IMR-90 (cell line): ENCODE measurements at regions not wholly inside any gene's neighbourhood (a gene's known extent, or its start where the extent isn't known, plus 50 kb on each side); places are given as distances from the start of the nearest gene placed in this dataset.

Source experiments
- ATAC-seq: fragments of 200-7000 bp; cut with Tn5 transposase; 2 replicates; pipeline ENCODE4 v1.9.1; 2020; ENCODE audit warnings: low read depth, mild to moderate bottlenecking, moderate library complexity
- BruUV-seq: library from RNA; stranded (reverse); fragments of 400-500 nt; replicated peaks from 2 replicates; lab custom pipeline; 2021; lab: Mats Ljungman, UMichigan
- CTCF ChIA-PET: fragments of 300-600 bp; formaldehyde crosslinking; extraction: SDS; loops from one replicate; lab custom pipeline; 2021; ENCODE audit warnings: antibody characterized with exemption; lab: Yijun Ruan, JAX
- POLR2A ChIA-PET: fragments of 300-600 bp; sonication (Branson Sonifier 250); formaldehyde crosslinking; loops from one replicate; lab custom pipeline; 2022; ENCODE audit warnings: antibody characterized with exemption; ENCODE audit not compliant: unreplicated experiment; lab: Charles Lee
- DNase-seq: peaks from one replicate; pipeline ENCODE4 v3.0.0; 2013
- H2AFZ ChIP-seq: replicated peaks from 2 replicates; pipeline ENCODE3; 2013; ENCODE audit warnings: low read length, mild to moderate bottlenecking; ENCODE audit not compliant: poor library complexity
- H2AK5ac ChIP-seq: 2 replicates; pipeline ENCODE4 v1.6.1; 2013; ENCODE audit warnings: low read depth, low read length, inconsistent platforms
- H2AK9ac ChIP-seq: replicated peaks from 2 replicates; pipeline ENCODE3; 2013; ENCODE audit warnings: mild to moderate bottlenecking, low read depth, low read length, moderate library complexity; ENCODE audit not compliant: poor library complexity
- H2BK120ac ChIP-seq: 2 replicates; pipeline ENCODE4 v1.6.1; 2013; ENCODE audit warnings: low read depth, low read length, inconsistent platforms
- H2BK15ac ChIP-seq: 3 replicates; pipeline ENCODE4 v1.6.1; 2013; ENCODE audit warnings: low read depth, low read length, inconsistent platforms
- H2BK20ac ChIP-seq: 2 replicates; pipeline ENCODE4 v1.6.1; 2013; ENCODE audit warnings: low read depth, mild to moderate bottlenecking, inconsistent platforms, low read length, moderate library complexity
- H2BK5ac ChIP-seq: 2 replicates; pipeline ENCODE4 v1.6.1; 2013; ENCODE audit warnings: mild to moderate bottlenecking, low read depth, low read length, inconsistent platforms; ENCODE audit not compliant: poor library complexity, severe bottlenecking
- H3K14ac ChIP-seq: replicated peaks from 2 replicates; pipeline ENCODE4 v1.6.1; 2013; ENCODE audit warnings: low read depth, low read length, inconsistent platforms
- H3K18ac ChIP-seq: 2 replicates; pipeline ENCODE4 v1.6.1; 2013; ENCODE audit warnings: low read depth, low read length, control low read depth
- H3K23ac ChIP-seq: 2 replicates; pipeline ENCODE4 v1.6.1; 2013; ENCODE audit warnings: low read depth, low read length, inconsistent platforms
- H3K27ac ChIP-seq: 2 replicates; pipeline ENCODE4 v1.5.1; 2013; ENCODE audit warnings: mild to moderate bottlenecking, control low read depth, low read length; ENCODE audit not compliant: insufficient read depth
- H3K27me3 ChIP-seq: 2 replicates; pipeline ENCODE4 v1.6.1; 2013; ENCODE audit warnings: low read length; ENCODE audit not compliant: control insufficient read depth, insufficient read depth
- H3K36me3 ChIP-seq: 2 replicates; pipeline ENCODE4 v1.6.1; 2013; ENCODE audit warnings: low read length, mixed read lengths; ENCODE audit not compliant: control insufficient read depth, insufficient read depth
- H3K4ac ChIP-seq: 2 replicates; pipeline ENCODE4 v1.6.1; 2013; ENCODE audit warnings: low read depth, low read length, inconsistent platforms
- H3K4me1 ChIP-seq: 2 replicates; pipeline ENCODE4 v1.6.1; 2013; ENCODE audit warnings: low read length, mixed read lengths; ENCODE audit not compliant: control insufficient read depth, insufficient read depth
- H3K4me2 ChIP-seq: 2 replicates; pipeline ENCODE4 v1.6.1; 2013; ENCODE audit warnings: low read depth, mild to moderate bottlenecking, control low read depth, low read length, moderate library complexity
- H3K4me3 ChIP-seq: 2 replicates; pipeline ENCODE4 v1.5.1; 2013; ENCODE audit warnings: low read depth, mild to moderate bottlenecking, control low read depth, low read length, moderate library complexity; ENCODE audit not compliant: insufficient read depth
- H3K56ac ChIP-seq: 2 replicates; pipeline ENCODE4 v1.6.1; 2013; ENCODE audit warnings: low read length, inconsistent platforms; ENCODE audit not compliant: insufficient read depth; ENCODE audit errors: extremely low read depth
- H3K79me1 ChIP-seq, 2 experiments: 2 replicates each; pipeline ENCODE4 v1.6.1; 2013; ENCODE audit warnings: low read length in 2 of 2, inconsistent platforms in 1 of 2, low read depth in 1 of 2
- H3K9ac ChIP-seq: 2 replicates; pipeline ENCODE4 v1.6.1; 2013; ENCODE audit warnings: low read depth, low read length, control low read depth
- H3K9me1 ChIP-seq: 2 replicates; pipeline ENCODE4 v1.6.1; 2013; ENCODE audit warnings: low read length, inconsistent platforms; ENCODE audit not compliant: insufficient read depth
- H3K9me3 ChIP-seq: 2 replicates; pipeline ENCODE4 v1.6.1; 2013; ENCODE audit warnings: low read length; ENCODE audit not compliant: control insufficient read depth, insufficient read depth
- H4K20me1 ChIP-seq: 2 replicates; pipeline ENCODE4 v1.6.1; 2013; ENCODE audit warnings: low read length, inconsistent platforms; ENCODE audit not compliant: insufficient read depth
- H4K5ac ChIP-seq: 2 replicates; pipeline ENCODE4 v1.6.1; 2013; ENCODE audit warnings: mild to moderate bottlenecking, low read depth, low read length, control low read depth
- H4K8ac ChIP-seq, 2 experiments: 2 replicates each; pipeline ENCODE4 v1.6.1; 2013; ENCODE audit warnings: low read depth in 2 of 2, low read length in 2 of 2, control low read depth in 1 of 2, inconsistent platforms in 1 of 2
- H4K91ac ChIP-seq: 2 replicates; pipeline ENCODE4 v1.6.1; 2013; ENCODE audit warnings: low read depth, low read length, inconsistent platforms; ENCODE audit not compliant: insufficient read depth
- BHLHE40 ChIP-seq: fragments of 150-350 bp; IDR thresholded peaks from 2 replicates; pipeline ENCODE4 v1.6.1; 2016; ENCODE audit warnings: mild to moderate bottlenecking, low read depth, low read length
- CEBPB ChIP-seq: IDR thresholded peaks from 2 replicates; pipeline ENCODE4 v1.6.1; 2012; ENCODE audit warnings: low read depth, low read length, improper control_type of control experiment
- CHD1 ChIP-seq: IDR thresholded peaks from 2 replicates; pipeline ENCODE4 v1.6.1; 2012; ENCODE audit warnings: low read depth, low read length, improper control_type of control experiment
- ELK1 ChIP-seq: fragments of 150-350 bp; IDR thresholded peaks from 2 replicates; pipeline ENCODE4 v1.6.1; 2016; ENCODE audit warnings: low read depth, mild to moderate bottlenecking, low read length, moderate library complexity, borderline replicate concordance
- FOS ChIP-seq: fragments of 150-350 bp; IDR thresholded peaks from 2 replicates; pipeline ENCODE4 v1.6.1; 2016; ENCODE audit warnings: low read depth, low read length
- MAFK ChIP-seq: IDR thresholded peaks from 2 replicates; pipeline ENCODE4 v1.6.1; 2012; ENCODE audit warnings: low read depth, low read length, improper control_type of control experiment
- MAZ ChIP-seq: IDR thresholded peaks from 2 replicates; pipeline ENCODE4 v1.6.1; 2012; ENCODE audit warnings: low read depth, mild to moderate bottlenecking, low read length, improper control_type of control experiment, moderate library complexity, borderline replicate concordance
- MXI1 ChIP-seq: IDR thresholded peaks from 2 replicates; pipeline ENCODE4 v1.6.1; 2012; ENCODE audit warnings: low read depth, mild to moderate bottlenecking, low read length, moderate library complexity, borderline replicate concordance
- NFE2L2 ChIP-seq: fragments of 150-350 bp; IDR thresholded peaks from 2 replicates; pipeline ENCODE4 v1.6.1; 2016; ENCODE audit warnings: low read depth, mild to moderate bottlenecking, low read length
- POLR2A ChIP-seq: IDR thresholded peaks from 2 replicates; pipeline ENCODE4 v1.6.1; 2012; ENCODE audit warnings: mild to moderate bottlenecking, low read depth, low read length
- RAD21 ChIP-seq: IDR thresholded peaks from 2 replicates; pipeline ENCODE4 v1.6.1; 2012; ENCODE audit warnings: low read length, improper control_type of control experiment
- RCOR1 ChIP-seq: IDR thresholded peaks from 2 replicates; pipeline ENCODE4 v1.6.1; 2012; ENCODE audit warnings: mild to moderate bottlenecking, low read length, improper control_type of control experiment; ENCODE audit not compliant: insufficient replicate concordance
- RFX5 ChIP-seq: IDR thresholded peaks from 2 replicates; pipeline ENCODE4 v1.8.0; 2012; ENCODE audit warnings: low read depth, mild to moderate bottlenecking, low read length, moderate library complexity
- SMC3 ChIP-seq: fragments of 150-350 bp; IDR thresholded peaks from 2 replicates; pipeline ENCODE4 v1.6.1; 2016; ENCODE audit warnings: low read depth, mild to moderate bottlenecking, antibody characterized with exemption, low read length, moderate library complexity
- WGBS, 2 experiments: methylation state at CpG; one replicate each; pipeline versions ENCODE4 v1.1.5 to v1.1.7; 2013; ENCODE audit warnings: missing lambda C conversion rate in 2 of 2; ENCODE audit not compliant: insufficient read length in 1 of 2; ENCODE audit errors: extremely low coverage in 2 of 2; 5-methylcytosine and 5-hydroxymethylcytosine counted together
- dilution Hi-C: fragments of 300-500 bp; cut with HindIII; formaldehyde crosslinking; loops from one replicate; pipeline ENCODE4 v1.14.3; 2018; ENCODE audit warnings: low sequenced_read_pairs; ENCODE audit not compliant: unreplicated experiment
- in situ Hi-C: fragments of 300-500 bp; cut with MboI; formaldehyde crosslinking; loops from 3 replicates; pipeline ENCODE4 v1.14.3; 2019; ENCODE audit warnings: low sequenced_read_pairs, inconsistent platforms, mixed read lengths
- intact Hi-C: fragments of 100-400 bp; cut with micrococcal nuclease; formaldehyde crosslinking; loops from 2 replicates; pipeline ENCODE4 v1.10.0; 2022
- TF ChIP-seq, protein P1 (sequence below): fragments of 150-350 bp; IDR thresholded peaks from 2 replicates; pipeline ENCODE4 v1.6.1; 2017; ENCODE audit warnings: mild to moderate bottlenecking, antibody characterized with exemption, low read length, low read depth
- TF ChIP-seq, protein P2 (sequence below): conservative IDR thresholded peaks from 2 replicates; pipeline ENCODE4 v1.5.1; 2012; ENCODE audit warnings: mild to moderate bottlenecking, low read depth, low read length, improper control_type of control experiment

DNA sequence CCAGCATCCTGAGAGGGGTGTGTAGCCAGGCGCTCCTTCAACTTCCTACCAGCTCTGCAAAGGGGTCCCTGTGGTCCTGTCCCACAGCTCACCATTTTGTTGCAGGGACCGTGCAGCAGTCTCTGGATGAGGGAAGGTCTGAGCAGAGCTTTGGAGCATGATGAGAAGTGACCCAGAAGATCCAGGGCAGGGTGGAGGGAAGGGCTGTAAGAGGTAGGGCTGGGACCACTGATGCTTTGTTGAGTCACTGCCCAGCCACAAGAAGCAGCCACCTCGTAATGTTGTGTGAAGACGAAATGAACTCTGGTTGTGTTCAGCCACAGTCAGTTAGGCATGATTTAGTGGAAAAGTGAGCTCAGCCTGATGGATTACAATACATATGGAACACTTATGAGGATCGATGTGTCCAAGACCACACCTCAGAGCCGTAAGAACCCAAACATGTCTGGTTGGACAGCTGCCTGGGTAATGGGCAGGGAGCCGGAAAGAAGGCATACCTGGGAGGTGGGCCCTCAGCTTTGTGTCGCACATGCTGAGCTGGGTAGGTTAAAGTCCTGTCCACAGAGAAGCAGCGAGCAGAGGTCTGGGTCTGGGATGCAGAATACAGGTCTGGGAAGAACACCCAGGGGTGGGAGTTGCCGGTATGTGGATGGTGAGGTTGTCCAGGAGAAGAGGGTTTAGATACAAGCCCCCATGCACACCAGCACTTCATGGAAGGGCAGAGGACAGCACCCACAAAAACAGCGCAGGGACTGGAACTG lies 250.1 kb downstream of the GADD45G start:
- no peak for TF ChIP-seq ELK1
- no peak for TF ChIP-seq NFE2L2
- TF ChIP-seq, protein P1, sequence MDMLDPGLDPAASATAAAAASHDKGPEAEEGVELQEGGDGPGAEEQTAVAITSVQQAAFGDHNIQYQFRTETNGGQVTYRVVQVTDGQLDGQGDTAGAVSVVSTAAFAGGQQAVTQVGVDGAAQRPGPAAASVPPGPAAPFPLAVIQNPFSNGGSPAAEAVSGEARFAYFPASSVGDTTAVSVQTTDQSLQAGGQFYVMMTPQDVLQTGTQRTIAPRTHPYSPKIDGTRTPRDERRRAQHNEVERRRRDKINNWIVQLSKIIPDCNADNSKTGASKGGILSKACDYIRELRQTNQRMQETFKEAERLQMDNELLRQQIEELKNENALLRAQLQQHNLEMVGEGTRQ, result no peak
- TF ChIP-seq RFX5, result no peak
- no peak for TF ChIP-seq FOS
- no peak for TF ChIP-seq CHD1
- no peak for TF ChIP-seq MAZ
- TF ChIP-seq MXI1, result no peak
- no peak for TF ChIP-seq RCOR1
- TF ChIP-seq MAFK, result no peak
- TF ChIP-seq BHLHE40, result no peak
- TF ChIP-seq POLR2A, result no peak
- no peak for TF ChIP-seq RAD21
- no peak for TF ChIP-seq SMC3
- TF ChIP-seq, protein P2, sequence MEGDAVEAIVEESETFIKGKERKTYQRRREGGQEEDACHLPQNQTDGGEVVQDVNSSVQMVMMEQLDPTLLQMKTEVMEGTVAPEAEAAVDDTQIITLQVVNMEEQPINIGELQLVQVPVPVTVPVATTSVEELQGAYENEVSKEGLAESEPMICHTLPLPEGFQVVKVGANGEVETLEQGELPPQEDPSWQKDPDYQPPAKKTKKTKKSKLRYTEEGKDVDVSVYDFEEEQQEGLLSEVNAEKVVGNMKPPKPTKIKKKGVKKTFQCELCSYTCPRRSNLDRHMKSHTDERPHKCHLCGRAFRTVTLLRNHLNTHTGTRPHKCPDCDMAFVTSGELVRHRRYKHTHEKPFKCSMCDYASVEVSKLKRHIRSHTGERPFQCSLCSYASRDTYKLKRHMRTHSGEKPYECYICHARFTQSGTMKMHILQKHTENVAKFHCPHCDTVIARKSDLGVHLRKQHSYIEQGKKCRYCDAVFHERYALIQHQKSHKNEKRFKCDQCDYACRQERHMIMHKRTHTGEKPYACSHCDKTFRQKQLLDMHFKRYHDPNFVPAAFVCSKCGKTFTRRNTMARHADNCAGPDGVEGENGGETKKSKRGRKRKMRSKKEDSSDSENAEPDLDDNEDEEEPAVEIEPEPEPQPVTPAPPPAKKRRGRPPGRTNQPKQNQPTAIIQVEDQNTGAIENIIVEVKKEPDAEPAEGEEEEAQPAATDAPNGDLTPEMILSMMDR, result no peak
- no peak for TF ChIP-seq CEBPB
- 29% methylated on average over 3 of the region's 11 CpGs; no CpG with 5 or more reads in 1 of the 2 experiments for WGBS, 2 experiments
- H2AK5ac ChIP-seq, result no peak overlapping the region
- DNase-seq (no peak), ATAC-seq (no peak)
- no peak overlapping the region for H3K14ac ChIP-seq
- H4K20me1 ChIP-seq, result no peaks in the 10 kb centered on the region
- H2AK9ac ChIP-seq, result no peak overlapping the region
- no peak overlapping the region for H2BK15ac ChIP-seq
- no peak overlapping the region for H3K4me2 ChIP-seq
- H3K27me3 ChIP-seq, result no peaks in the 10 kb centered on the region
- no peak overlapping the region for H3K9ac ChIP-seq
- no peak overlapping the region for H3K4ac ChIP-seq
- no peak overlapping the region for H4K8ac ChIP-seq
- in situ Hi-C loops (no loop called here), intact Hi-C loops (no loop called here), dilution Hi-C loops (no loop called here)
- H3K9me3 ChIP-seq, result no peaks in the 10 kb centered on the region
- H2BK5ac ChIP-seq, result no peak overlapping the region
- H3K23ac ChIP-seq, result no peak overlapping the region
- H3K9me1 ChIP-seq, result no peaks in the 10 kb centered on the region
- CTCF ChIA-PET, result no interaction called here
- H3K56ac ChIP-seq, result no peak overlapping the region
- H3K18ac ChIP-seq, result no peak overlapping the region
- no peaks in the 10 kb centered on the region for H3K4me1 ChIP-seq
- H3K79me1 ChIP-seq, result no peaks in the 10 kb centered on the region
- no peak overlapping the region for H3K27ac ChIP-seq
- no peaks in the 10 kb centered on the region for H3K36me3 ChIP-seq
- POLR2A ChIA-PET, result no interaction called here
- no peak overlapping the region for H4K91ac ChIP-seq
- H3K4me3 ChIP-seq, result no peak overlapping the region
- no peak overlapping the region for H2AFZ ChIP-seq
- no peak overlapping the region for H4K5ac ChIP-seq
- BruUV-seq, result no TSS peak
- H2BK120ac ChIP-seq, result no peak overlapping the region
- H2BK20ac ChIP-seq, result no peak overlapping the region
